Ammon's horn (tissue), 1 donor: ENCODE measurements at regions not wholly inside any gene's neighbourhood (a gene's known extent, or its start where the extent isn't known, plus 50 kb on each side); places are given as distances from the start of the nearest gene placed in this dataset.
"Not testable (repeated sequence)": the region's sequence is repeated elsewhere in the genome, so short reads cannot be mapped to it uniquely, and the experiment has no call there.

Experiments
- DNase-seq: peaks from one replicate; pipeline ENCODE4 v3.0.0-alpha.2; 2016; ENCODE audit warnings: low spot score

DNA sequence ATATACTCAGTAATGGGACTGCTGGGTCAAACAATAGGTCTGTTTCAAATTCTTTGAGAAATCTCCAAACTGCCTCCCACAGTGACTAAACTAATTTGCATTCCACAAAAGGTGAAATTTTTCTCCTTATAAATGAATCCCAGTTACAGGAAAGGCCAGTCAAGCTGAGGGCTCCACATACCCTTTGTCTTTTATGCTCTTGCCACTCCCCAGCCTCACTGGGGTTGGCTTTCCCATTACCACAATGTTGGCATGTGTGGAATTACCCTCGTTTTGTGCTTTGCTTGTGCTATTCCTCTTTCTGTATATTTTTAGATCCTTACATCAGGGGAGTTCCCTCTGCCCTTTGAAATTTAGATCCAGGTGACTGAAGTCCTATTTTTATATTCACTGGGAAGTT lies 220.2 kb upstream of the LCORL start:
- DNase-seq, result no peak

- DNase-seq, result no peak
These were observed 212.6 kb upstream of the LCORL start for GRCh38 chr4:18234108-18234507.

- DNase-seq, result no peak
These were observed 210.2 kb upstream of the LCORL start for GRCh38 chr4:18231726-18232125.

DNA sequence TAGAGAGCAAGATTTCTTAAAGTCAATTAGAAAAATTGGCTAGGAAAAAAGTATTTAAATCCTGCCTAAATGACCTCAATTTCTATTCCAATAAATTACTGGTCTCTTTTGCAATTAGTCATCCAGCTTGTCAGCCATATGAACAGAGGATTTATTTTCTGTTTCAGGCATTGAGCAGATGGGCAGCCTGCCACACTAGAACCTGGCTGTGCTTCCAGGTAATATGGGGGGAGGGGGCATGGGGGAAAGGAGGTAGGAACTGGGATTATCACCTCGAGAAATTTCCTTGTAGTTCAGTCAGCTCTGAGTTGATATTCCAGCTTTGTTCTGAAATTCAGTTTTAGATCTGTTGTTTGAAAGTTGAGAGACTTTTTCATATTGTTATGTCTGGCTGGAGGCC lies 206.3 kb upstream of the LCORL start:
- DNase-seq, result no peak

DNA sequence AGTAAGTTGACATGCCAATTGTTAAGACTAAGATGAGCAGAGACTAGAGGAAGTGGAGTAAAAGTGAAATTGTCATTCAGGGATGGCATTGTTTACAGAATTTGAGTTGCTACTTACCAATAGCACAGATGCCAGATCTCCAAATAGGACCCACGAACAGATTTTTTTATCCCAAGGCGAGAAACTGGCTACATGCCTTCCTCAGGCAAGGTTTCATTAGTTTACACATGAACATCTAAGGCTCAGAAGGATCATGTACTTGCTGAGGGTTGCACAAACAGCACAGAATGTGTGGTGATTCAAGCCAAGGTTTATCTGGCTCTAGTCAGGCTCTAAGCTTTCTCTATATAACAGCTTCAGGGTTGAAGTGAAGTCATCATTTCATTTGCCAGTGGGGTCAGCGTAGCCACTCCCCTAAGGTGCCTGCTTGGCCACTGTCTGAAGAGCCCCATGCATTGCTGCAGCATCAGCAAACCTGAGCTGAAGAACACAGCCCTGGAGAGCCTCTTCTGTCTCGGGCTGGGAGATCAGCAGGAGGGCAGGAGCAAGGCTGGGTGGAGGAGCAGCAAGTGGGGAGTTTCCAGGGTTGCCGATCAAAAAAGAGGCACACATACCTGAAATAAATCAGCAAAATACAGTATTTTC lies 193.0 kb upstream of the LCORL start:
- no peak for DNase-seq

GRCh38 chr4:18213576-18214198 lies 192.1 kb upstream of the LCORL start:
- DNase-seq, result no peak

DNA sequence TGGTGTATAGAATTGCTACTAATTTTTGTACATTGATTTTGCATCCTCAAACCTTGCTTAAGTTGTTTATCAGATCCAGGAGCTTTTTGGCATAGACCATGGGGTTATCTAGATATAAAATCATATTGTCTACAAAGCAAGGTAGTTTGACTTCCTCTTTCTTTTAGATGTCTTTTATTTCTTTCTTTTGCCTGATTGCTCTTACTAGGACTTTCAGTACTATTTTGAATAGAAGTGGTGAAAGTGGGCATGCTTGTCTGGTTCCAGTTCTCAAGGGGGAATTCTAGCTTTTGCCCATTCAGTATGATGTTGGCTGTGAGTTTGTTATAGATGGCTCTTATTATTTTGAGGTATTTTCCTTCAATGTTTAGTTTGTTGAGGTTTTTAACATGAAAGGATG lies 187.9 kb upstream of the LCORL start:
- no peak for DNase-seq

GRCh38 chr4:18203966-18204365 lies 182.4 kb upstream of the LCORL start:
- DNase-seq, result no peak

- DNase-seq, result no peak
These were observed 180.9 kb upstream of the LCORL start for GRCh38 chr4:18202486-18202885.

DNA sequence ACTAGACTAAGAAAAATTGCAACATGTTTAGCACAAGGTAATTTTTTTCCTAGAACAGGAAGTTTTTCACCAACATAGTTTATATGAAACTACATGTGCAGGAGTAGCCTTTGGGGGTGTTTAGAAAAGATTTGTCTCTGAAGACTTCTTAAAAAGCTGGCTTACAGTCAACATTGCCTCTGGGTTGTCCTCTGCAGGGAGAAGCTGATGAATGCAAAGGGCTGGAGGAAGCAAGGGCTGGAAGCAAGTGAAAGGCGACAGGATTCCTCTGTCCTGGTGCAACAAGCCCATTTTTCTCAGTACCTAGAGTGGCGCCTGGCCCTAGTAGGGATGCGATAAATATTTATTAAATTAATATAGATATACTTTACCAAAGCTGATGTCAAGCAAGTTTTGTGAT lies 180.3 kb upstream of the LCORL start:
- no peak for DNase-seq

DNA sequence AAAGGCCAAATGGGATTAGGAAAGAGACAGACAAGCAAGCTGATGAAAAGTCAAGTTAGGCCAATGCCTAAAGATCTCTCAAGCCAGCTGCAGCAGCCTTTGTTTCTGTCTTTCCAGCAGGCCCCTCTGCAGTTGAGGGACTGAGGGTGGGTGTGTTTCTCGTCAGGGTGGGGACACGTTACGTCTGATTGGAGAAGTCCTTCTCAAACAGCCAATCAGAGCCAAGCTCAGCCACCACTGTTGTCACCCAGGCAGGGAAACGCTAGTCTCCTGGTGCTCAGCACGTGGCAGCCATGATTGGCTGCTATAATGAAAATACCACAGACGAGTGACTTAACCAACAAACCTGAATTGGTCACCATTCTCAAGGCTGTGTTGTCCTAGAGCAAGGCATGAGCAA lies 177.1 kb upstream of the LCORL start:
- no peak for DNase-seq

DNA sequence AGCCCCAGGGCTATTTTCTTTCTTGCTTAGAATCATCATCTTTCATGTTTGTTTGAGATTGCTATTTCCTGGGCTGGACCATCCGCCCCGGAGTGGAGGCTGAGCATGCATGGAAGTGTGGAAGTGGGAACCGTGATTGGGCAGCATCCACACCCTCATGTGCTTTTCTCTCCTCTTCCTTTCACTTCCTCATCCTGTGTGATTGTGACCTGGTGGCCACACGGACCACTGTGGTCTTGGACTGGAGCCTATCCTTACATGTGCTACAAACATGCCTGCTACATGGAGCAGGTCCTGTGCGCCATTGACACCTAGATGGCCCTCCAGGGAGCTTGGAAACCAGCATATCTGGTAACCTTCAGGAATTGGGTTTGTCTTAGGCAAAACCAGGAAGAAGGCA lies 175.9 kb upstream of the LCORL start:
- DNase-seq, result no peak

GRCh38 chr4:18194278-18194677 lies 172.7 kb upstream of the LCORL start:
- DNase-seq, result no peak

DNA sequence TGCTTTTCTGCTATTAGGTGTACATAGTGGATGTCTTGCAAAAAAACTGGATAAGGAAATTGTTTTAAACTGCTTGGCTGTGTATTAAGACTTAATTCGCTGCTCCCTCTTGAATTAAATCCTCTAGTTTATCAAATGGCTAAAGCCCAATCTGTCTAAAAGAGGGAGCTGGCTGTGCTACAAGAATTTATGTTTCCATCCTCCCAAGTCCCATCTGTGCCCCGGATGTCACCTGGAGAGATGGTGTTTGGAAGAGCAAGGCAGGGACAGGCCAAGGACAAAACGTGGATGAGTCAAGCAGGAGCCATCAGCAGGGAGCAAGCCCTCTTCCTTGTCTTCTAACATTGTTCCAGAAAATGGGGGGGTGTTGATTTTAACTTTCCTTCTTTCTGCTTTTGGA lies 171.3 kb upstream of the LCORL start:
- DNase-seq, result no peak

DNA sequence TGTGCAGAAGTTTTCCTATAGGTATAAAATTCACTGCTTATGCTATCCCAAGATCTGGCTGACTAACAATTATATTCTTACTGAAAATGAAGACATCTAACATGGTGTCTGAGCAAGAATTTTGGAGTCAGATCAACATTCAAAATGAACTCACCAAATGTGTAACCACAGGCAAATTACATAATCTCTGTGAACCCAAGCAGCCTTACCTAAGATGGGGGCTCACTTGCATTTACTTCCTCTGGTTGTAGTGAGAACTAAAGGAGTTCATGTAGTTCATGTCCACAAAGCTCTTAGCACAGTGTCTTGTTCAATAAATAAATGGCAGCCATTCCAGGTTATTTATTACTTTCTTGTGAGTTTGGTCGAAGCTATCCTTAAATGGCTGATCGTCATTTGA lies 163.9 kb upstream of the LCORL start:
- no peak for DNase-seq

- no peak for DNase-seq
These were observed 159.3 kb upstream of the LCORL start for GRCh38 chr4:18180892-18181291.

DNA sequence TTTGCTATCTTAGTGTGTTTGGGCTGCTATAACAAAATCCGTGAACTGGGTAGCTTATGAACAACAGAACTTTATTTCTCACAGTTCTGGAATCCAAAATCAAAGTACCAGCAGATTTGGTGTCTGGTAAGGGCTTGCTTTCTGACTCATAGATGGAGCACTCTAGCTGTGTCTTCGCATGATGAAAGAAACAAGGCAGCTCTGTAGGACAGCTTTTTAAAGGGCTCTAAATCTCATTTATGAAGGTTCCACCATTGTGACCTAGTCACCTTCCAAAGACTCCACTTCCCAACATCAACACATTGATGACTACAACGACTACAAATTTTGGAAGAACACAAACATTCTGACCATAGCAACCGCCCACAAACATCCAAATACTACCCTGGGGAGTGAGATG lies 158.6 kb upstream of the LCORL start:
- no peak for DNase-seq

GRCh38 chr4:18171896-18172295 lies 150.3 kb upstream of the LCORL start:
- no peak for DNase-seq

GRCh38 chr4:18167831-18168230 lies 146.3 kb upstream of the LCORL start:
- DNase-seq, result no peak

DNA sequence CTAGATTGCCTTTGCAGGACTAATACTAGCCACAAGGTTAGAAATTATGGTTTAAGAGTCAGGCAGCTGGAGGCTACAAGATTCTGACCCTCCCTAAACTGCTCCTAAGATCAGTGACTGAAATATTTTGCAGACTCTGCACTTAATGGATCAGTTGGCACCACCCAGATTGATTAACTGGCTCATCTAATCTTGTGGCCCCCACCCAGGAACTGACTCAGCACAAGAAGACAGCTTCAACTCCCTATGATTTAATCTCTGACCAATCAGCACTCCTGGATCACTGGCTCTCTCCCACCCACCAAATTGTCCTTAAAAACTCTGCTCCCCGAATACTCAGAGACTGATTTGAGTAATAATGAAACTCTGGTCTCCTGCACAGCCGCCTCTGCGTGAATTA lies 145.4 kb upstream of the LCORL start:
- no peak for DNase-seq

GRCh38 chr4:18162453-18162852 lies 140.9 kb upstream of the LCORL start:
- no peak for DNase-seq

DNA sequence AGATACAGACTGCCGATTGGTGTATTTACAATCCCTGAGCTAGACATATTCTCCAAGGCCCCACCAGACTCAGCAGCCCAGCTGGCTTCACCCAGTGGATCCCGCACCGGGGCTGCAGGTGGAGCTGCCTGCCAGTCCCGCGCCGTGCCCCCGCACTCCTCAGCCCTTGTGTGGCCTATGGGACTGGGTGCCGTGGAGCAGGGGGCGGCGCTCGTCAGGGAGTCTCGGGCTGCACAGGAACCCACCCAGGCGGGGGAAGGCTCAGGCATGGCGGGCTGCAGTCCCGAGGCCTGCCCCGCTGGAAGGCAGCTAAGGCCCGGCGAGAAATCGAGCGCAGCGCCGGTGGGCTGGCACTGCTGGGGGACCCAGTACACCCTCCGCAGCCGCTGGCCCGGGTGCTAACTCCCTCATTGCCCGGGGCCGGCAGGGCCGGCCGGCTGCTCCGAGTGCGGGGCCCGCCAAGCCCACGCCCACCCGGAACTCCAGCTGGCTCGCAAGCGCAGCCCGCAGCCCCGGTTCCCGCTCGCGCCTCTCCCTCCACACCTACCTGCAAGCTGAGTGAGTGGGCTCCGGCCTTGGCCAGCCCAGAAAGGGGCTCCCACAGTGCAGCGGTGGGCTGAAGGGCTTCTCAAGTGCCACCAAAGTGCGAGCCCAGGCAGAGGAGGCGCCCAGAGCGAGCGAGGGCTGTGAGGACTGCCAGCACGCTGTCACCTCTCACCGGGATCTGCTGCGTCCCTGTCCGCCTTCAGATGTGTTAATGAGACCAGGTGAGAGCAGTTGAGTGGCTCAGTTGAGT lies 137.8 kb upstream of the LCORL start:
- DNase-seq, result not testable (repeated sequence)
